ENCODE measurements at regions not wholly inside any gene's neighbourhood (a gene's known extent, or its start where the extent isn't known, plus 50 kb on each side); places are given as distances from the start of the nearest gene placed in this dataset.

- TF ChIP-seq EZH2 (IDR thresholded peaks at IDR 0.05; ENCODE audit: borderline replicate concordance, low read depth, low read length, severe bottlenecking) (no peak), CTCF (IDR thresholded peaks at IDR 0.05; ENCODE audit: extremely low read depth in 1 of 2, insufficient read depth in 1 of 2, low read depth in 1 of 2, low read length in 2 of 2) (no peak), POLR2A (IDR thresholded peaks at IDR 0.05; ENCODE audit: low read depth, low read length) (no peak)
Measured at GRCh38 chr5:169398515-169398914, 97.6 kb upstream of the SLIT3 start.

Data from endothelial cell of umbilical vein (primary cell).